CMK (cell line): ENCODE measurements at regions not wholly inside any gene's neighbourhood (a gene's known extent, or its start where the extent isn't known, plus 50 kb on each side); places are given as distances from the start of the nearest gene placed in this dataset.

Experiments used
- DNase-seq: peaks from one replicate; pipeline ENCODE4 v3.0.0-alpha.2; 2010; ENCODE audit warnings: low read depth

- no peak for DNase-seq
Observed at GRCh38 chr12:98431089-98431488, 84.3 kb upstream of the TMPO start.

GRCh38 chr12:98437166-98437565 lies 78.2 kb upstream of the TMPO start:
- no peak for DNase-seq

GRCh38 chr12:98437806-98438595 lies 77.4 kb upstream of the TMPO start:
- DNase-seq, result no peak

GRCh38 chr12:98438656-98439230 lies 76.6 kb upstream of the TMPO start:
- no peak for DNase-seq

- no peak for DNase-seq
Observed at GRCh38 chr12:98439471-98439951, 75.9 kb upstream of the TMPO start.

- DNase-seq, result peak; percentile 58
Observed at GRCh38 chr12:98439981-98440581, 75.3 kb upstream of the TMPO start.

GRCh38 chr12:98446060-98446459 lies 69.3 kb upstream of the TMPO start:
- DNase-seq, result no peak

GRCh38 chr12:98446682-98447081 lies 68.7 kb upstream of the TMPO start:
- no peak for DNase-seq

GRCh38 chr12:98449584-98449983 lies 65.8 kb upstream of the TMPO start:
- DNase-seq, result no peak

GRCh38 chr12:98453070-98453469 lies 62.3 kb upstream of the TMPO start:
- DNase-seq, result no peak

- DNase-seq, result no peak
Observed at GRCh38 chr12:98453492-98453891, 61.9 kb upstream of the TMPO start.

GRCh38 chr12:98456041-98456440 lies 59.3 kb upstream of the TMPO start:
- no peak for DNase-seq

- no peak for DNase-seq
Observed at GRCh38 chr12:98456576-98457573, 58.5 kb upstream of the TMPO start.

GRCh38 chr12:98464190-98464589 lies 51.2 kb upstream of the TMPO start:
- DNase-seq, result no peak

- no peak for DNase-seq
Observed at GRCh38 chr12:98465505-98465904, 49.9 kb upstream of the TMPO start.
